Putamen (tissue), 1 donor: ENCODE measurements at regions not wholly inside any gene's neighbourhood (a gene's known extent, or its start where the extent isn't known, plus 50 kb on each side); places are given as distances from the start of the nearest gene placed in this dataset.

Source experiments
- DNase-seq: peaks from one replicate; pipeline ENCODE4 v3.0.0-alpha.2; 2016; ENCODE audit warnings: low spot score

- DNase-seq: no peak
Observed at GRCh38 chr2:234835738-234836137, 116.1 kb upstream of the SH3BP4 start.

- no peak for DNase-seq
Observed at GRCh38 chr2:234834228-234834923, 117.4 kb upstream of the SH3BP4 start.

DNA sequence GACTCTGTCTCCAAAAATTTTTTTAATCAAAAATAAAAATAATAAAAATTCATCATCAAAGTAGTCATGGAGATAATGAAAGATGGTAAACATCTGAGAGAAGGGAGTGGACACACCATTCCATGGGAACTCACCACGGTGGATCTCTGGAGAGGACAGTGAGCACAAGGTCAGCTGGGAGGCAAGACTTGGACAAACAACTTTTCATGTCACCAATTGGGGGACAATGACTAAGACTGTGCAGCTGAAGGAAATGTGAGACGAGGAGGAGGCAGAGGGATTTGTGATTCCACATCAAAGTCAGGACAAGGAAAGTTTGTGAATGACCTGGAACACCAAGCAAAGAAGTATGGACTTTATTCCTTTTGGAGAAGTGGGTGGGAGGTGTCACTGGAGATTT lies 121.0 kb upstream of the SH3BP4 start:
- DNase-seq: no peak

DNA sequence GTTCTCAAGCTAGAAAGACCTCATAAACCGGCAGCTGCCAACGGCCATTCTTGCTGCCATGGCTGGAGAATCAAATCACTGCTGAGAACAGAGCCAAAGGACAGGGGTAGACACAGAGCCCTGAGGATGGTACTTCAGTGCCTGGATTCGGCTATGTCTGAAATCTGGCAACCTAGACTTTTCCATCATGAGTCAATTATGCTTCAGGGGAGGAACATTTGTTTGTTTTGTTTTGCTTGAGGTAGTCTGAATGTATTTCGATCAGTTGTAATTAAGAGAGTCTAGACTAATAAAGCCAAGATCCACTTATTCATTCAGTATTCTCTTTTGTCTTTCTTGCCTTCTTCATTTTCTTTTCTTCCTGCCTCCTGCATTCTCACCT lies 122.8 kb upstream of the SH3BP4 start:
- DNase-seq: no peak

DNA sequence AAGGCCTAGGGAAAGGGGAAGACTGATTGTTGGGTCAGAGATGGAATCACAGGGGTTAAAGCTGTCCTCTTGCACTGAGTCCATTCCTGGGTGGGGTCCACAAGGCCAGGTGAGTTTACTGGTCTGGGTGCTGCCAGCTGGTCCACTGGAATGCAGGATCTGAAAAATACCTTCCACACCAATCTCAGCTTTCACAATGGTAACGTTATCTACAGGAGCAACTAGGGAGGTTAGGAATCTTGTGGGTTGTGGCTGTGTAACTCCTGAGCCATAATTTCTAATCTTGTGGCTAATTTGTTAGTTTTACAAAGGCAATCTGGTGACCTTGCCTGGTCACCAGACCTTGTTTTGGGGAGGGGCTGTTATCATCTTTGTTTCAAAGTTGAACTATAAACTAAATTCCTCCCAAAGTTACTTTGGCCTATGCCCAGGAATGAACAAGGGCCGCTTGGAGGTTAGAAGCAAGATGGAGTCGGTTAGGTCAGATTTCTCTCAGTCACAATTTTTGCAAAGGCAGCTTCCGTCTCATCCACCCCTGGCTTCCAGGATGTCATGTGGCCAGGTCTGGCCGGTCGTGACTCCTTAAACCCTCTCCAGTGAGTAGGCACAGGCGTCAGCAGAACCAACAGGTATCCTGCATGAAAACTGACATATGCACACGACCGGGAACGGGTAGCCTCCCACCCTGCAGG lies 123.3 kb upstream of the SH3BP4 start:
- DNase-seq: no peak

DNA sequence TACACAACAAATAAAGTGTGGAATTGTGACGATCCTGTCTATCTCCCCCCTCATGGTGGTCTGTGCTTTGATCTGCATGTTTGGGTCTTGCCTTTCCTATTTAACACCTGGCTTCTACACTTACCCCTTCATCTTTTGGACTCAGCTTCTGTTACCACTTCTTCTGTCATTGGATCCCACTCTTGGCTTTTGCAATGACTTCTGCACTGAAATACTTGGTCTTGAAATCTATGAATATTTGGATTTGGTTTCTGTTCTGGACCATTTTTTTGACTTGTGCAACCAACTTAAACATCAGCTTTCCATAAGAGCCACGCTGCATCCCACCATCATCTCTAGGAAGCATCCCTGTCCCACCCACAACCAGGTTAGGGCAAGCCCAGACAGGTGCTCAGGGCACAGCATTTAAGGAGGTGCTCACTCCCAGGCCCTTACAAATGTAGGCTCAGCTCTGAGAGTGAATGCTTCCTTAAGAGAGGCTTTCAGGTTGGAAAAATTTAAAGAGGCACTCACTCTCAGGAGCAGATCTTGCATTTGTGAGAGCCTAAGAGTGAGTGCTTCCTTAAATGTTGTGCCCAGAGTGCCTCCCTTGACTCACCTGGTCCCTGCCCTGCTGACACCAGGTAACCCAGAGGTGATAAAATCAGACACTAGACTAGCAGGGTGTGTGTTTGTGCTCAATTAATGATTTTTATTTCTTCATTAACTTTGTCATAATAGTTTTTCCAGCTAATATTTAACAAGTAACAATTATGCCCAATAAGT lies 124.5 kb upstream of the SH3BP4 start:
- no peak for DNase-seq

GRCh38 chr2:234826681-234827080 lies 125.1 kb upstream of the SH3BP4 start:
- no peak for DNase-seq

- DNase-seq: no peak
Observed at GRCh38 chr2:234825616-234826015, 126.2 kb upstream of the SH3BP4 start.

GRCh38 chr2:234823877-234824376 lies 127.9 kb upstream of the SH3BP4 start:
- no peak for DNase-seq

DNA sequence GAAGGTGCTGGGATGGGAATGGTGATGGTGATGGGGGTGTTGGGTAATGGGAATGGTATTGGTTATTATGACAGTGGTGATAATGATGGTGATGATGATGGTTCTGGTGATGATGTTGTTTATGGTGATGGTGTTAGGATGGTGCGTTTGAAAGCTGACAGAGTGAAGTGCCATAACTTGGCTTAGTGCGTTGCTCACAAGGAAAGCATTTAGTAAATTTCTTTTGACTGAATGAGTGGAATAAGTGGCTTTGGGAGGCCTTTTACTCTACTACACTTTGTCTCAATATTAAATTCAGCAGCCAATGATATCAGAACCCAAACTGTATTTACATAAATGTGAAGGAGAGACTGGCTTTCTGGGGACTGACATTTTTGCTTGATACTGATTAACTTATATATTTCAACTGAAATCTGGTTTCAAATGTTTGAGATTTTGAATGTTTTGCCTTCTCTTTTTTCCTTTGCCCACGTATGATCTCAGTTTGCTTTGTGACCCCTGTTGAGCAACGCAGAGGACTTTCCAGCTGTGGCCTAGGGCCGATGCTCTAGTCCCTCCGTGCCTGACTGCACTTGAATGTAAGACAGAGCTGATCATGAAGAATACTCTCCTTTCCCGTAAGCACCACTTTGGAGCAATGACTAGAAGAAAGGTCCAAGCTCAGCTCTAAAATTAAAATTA lies 128.5 kb upstream of the SH3BP4 start:
- DNase-seq: no peak

GRCh38 chr2:234821946-234822475 lies 129.8 kb upstream of the SH3BP4 start:
- no peak for DNase-seq

- DNase-seq: no peak
Observed at GRCh38 chr2:234818937-234819336, 132.9 kb upstream of the SH3BP4 start.

GRCh38 chr2:234816491-234816890 lies 135.3 kb upstream of the SH3BP4 start:
- DNase-seq: no peak

DNA sequence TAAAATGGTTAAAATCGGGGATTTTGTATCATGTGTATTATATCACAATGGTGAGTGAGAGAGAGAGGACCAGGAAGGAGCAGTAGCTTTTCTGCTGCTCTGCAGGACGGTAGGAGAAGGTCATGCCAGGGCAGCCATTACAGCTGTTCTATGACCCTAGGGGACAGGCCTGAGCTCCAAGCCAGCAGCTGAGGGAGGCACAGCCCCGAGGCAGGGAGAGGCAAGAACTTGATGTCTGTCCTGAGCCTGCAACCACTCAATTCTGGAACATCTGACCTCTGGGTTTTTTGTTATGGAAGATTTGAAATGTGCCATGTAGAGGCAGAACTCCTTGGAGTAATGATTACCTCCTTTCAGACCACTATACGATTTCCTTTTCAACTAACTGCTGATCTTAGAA lies 135.8 kb upstream of the SH3BP4 start:
- no peak for DNase-seq

DNA sequence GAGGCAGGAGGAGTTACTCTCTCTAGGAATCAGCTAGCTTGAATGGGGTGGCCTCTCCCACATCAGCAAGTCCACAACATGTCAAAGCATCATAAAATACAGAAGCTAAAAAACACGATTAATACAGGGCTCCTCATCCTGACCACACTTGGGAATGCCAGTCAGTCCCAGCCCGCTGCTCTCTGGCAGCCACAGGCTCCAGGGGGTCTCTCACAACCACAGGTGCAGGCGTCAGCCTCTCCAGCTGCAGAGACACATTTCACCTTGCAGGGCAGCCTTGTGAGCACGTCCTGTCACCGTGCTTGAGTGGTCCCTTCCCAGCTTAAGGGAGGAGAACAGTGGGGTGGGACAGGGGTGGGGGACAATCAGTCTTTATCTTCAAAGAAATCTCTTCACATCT lies 137.4 kb upstream of the SH3BP4 start:
- DNase-seq: no peak

GRCh38 chr2:234812851-234813250 lies 139.0 kb upstream of the SH3BP4 start:
- DNase-seq: no peak

- no peak for DNase-seq
Observed at GRCh38 chr2:234808907-234809306, 142.9 kb upstream of the SH3BP4 start.

GRCh38 chr2:234806818-234807217 lies 145.0 kb upstream of the SH3BP4 start:
- DNase-seq: no peak

GRCh38 chr2:234805836-234806235 lies 146.0 kb upstream of the SH3BP4 start:
- no peak for DNase-seq

DNA sequence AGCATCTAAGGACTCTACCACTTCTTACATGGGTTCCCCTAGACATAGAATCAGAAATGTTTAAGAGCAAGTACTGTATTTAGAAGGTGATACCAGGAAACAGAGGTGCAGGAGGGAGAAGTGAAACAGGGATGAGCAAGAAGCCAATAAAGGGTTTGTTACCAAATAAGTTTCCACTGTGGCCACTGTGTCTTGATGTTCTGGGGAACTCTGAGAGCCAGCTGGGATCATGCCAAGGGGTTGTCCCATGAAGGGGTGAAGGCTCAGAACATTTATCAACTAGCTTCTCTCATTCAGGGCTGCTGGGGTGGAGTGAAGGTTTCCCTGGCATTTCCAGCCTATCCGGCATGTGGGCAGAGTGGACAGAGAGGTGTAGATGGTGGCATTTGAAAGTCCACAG lies 147.1 kb upstream of the SH3BP4 start:
- DNase-seq: no peak

GRCh38 chr2:234802845-234803171 lies 149.0 kb upstream of the SH3BP4 start:
- DNase-seq: no peak
